Mesenchymal stem cell (in vitro differentiated cells and primary cell): ENCODE measurements at regions not wholly inside any gene's neighbourhood (a gene's known extent, or its start where the extent isn't known, plus 50 kb on each side); places are given as distances from the start of the nearest gene placed in this dataset.

Experiments used
- DNase-seq: peaks from one replicate; pipeline ENCODE4 v3.0.0-alpha.2; 2013
- H2AFZ ChIP-seq: one replicate; pipeline ENCODE4 v1.6.1; 2013; ENCODE audit warnings: low read depth, mild to moderate bottlenecking, control low read depth, inconsistent platforms, low read length, moderate library complexity
- H2AK5ac ChIP-seq: 2 replicates; pipeline ENCODE4 v1.6.1; 2013; ENCODE audit warnings: low read length, moderate library complexity, mild to moderate bottlenecking, inconsistent platforms; ENCODE audit not compliant: severe bottlenecking
- H2BK120ac ChIP-seq: one replicate; pipeline ENCODE4 v1.6.1; 2013; ENCODE audit warnings: low read depth, mild to moderate bottlenecking, inconsistent platforms, low read length, moderate library complexity
- H2BK12ac ChIP-seq, 2 experiments: one replicate each; pipeline ENCODE4 v1.6.1; 2013; ENCODE audit warnings: inconsistent platforms in 2 of 2, low read length in 2 of 2, mild to moderate bottlenecking in 2 of 2, moderate library complexity in 2 of 2, control low read depth in 1 of 2
- H2BK15ac ChIP-seq: one replicate; pipeline ENCODE4 v1.6.1; 2013; ENCODE audit warnings: mild to moderate bottlenecking, low read depth, inconsistent platforms; ENCODE audit not compliant: poor library complexity, severe bottlenecking
- H2BK5ac ChIP-seq: 2 replicates; pipeline ENCODE4 v1.6.1; 2013; ENCODE audit warnings: low read depth, mild to moderate bottlenecking, low read length, control low read depth, inconsistent platforms; ENCODE audit not compliant: poor library complexity, severe bottlenecking
- H3K14ac ChIP-seq, 2 experiments: one replicate each; pipeline ENCODE4 v1.6.1; 2013; ENCODE audit warnings: inconsistent platforms in 2 of 2, low read length in 2 of 2, control low read depth in 1 of 2, mild to moderate bottlenecking in 1 of 2, moderate library complexity in 1 of 2
- H3K18ac ChIP-seq, 2 experiments: one replicate each; pipeline ENCODE4 v1.6.1; 2013; ENCODE audit warnings: inconsistent platforms in 2 of 2, low read length in 2 of 2, control low read depth in 1 of 2, low read depth in 1 of 2, mild to moderate bottlenecking in 1 of 2
- H3K23ac ChIP-seq, 2 experiments: one replicate each; pipeline ENCODE4 v1.6.1; 2013; ENCODE audit warnings: inconsistent platforms in 2 of 2, low read length in 2 of 2, mild to moderate bottlenecking in 2 of 2, moderate library complexity in 2 of 2, control low read depth in 1 of 2
- H3K27ac ChIP-seq: 2 replicates; pipeline ENCODE4 v1.5.1; 2013; ENCODE audit warnings: mild to moderate bottlenecking, moderate library complexity, low read length, control low read depth, inconsistent platforms; ENCODE audit not compliant: poor library complexity, severe bottlenecking
- H3K27me3 ChIP-seq, 2 experiments: 2 replicates each; pipeline versions ENCODE4 v1.6.1 to v1.7.0; 2013; ENCODE audit warnings: low read length in 2 of 2, mild to moderate bottlenecking in 2 of 2, moderate library complexity in 2 of 2, control low read depth in 1 of 2, inconsistent platforms in 1 of 2; ENCODE audit not compliant: control insufficient read depth in 1 of 2, insufficient read depth in 1 of 2
- H3K36me3 ChIP-seq, 2 experiments: 2 replicates each; pipeline versions ENCODE4 v1.6.1 to v1.7.0; 2013; ENCODE audit warnings: low read length in 2 of 2, control low read depth in 1 of 2, inconsistent platforms in 1 of 2, low read depth in 1 of 2, mild to moderate bottlenecking in 1 of 2; ENCODE audit not compliant: insufficient read depth in 2 of 2, control insufficient read depth in 1 of 2
- H3K4ac ChIP-seq, 2 experiments: one replicate each; pipeline ENCODE4 v1.6.1; 2013; ENCODE audit warnings: inconsistent platforms in 2 of 2, low read length in 2 of 2, mild to moderate bottlenecking in 2 of 2, moderate library complexity in 2 of 2, control low read depth in 1 of 2, low read depth in 1 of 2
- H3K4me1 ChIP-seq: 2 replicates; pipeline ENCODE4 v1.6.1; 2013; ENCODE audit warnings: low read depth, low read length, control low read depth; ENCODE audit not compliant: control insufficient read depth, insufficient read depth
- H3K4me2 ChIP-seq: 2 replicates; pipeline ENCODE4 v1.6.1; 2013; ENCODE audit warnings: low read length, mild to moderate bottlenecking, inconsistent platforms; ENCODE audit not compliant: poor library complexity, severe bottlenecking
- H3K4me3 ChIP-seq, 2 experiments: 2 replicates each; pipeline versions ENCODE4 v1.5.1 to v1.7.0; 2013; ENCODE audit warnings: low read length in 2 of 2, mild to moderate bottlenecking in 2 of 2, control low read depth in 1 of 2, low read depth in 1 of 2; ENCODE audit not compliant: insufficient read depth in 1 of 2
- H3K79me1 ChIP-seq: replicated peaks from 2 replicates; pipeline ENCODE4 v1.6.1; 2013; ENCODE audit warnings: mild to moderate bottlenecking, control low read depth, low read length, inconsistent platforms; ENCODE audit not compliant: poor library complexity, severe bottlenecking
- H3K9ac ChIP-seq: 2 replicates; pipeline ENCODE4 v1.7.0; 2013; ENCODE audit warnings: mild to moderate bottlenecking, low read length, moderate library complexity
- H3K9me3 ChIP-seq: 2 replicates; pipeline ENCODE4 v1.7.0; 2013; ENCODE audit warnings: mild to moderate bottlenecking, low read length; ENCODE audit not compliant: control insufficient read depth
- H4K8ac ChIP-seq: one replicate; pipeline ENCODE4 v1.6.1; 2013; ENCODE audit warnings: inconsistent platforms, mild to moderate bottlenecking, low read length, moderate library complexity
- H4K91ac ChIP-seq: one replicate; pipeline ENCODE4 v1.6.1; 2013; ENCODE audit warnings: mild to moderate bottlenecking, low read length, inconsistent platforms
- WGBS: methylation state at CpG from one replicate; pipeline ENCODE4 v1.1.7; 2013; ENCODE audit warnings: mixed read lengths; 5-methylcytosine and 5-hydroxymethylcytosine counted together

- H4K8ac ChIP-seq = no peak overlapping the region
- H2BK120ac ChIP-seq = no peak overlapping the region
- no peak for DNase-seq
- no peaks in the 10 kb centered on the region for H3K79me1 ChIP-seq
- H2BK5ac ChIP-seq = no peak overlapping the region
- no peak overlapping the region for H3K14ac ChIP-seq
- no peaks in the 10 kb centered on the region for H3K36me3 ChIP-seq
- H2AFZ ChIP-seq = no peak overlapping the region
- H3K18ac ChIP-seq = no peak overlapping the region
- no peak overlapping the region for H2AK5ac ChIP-seq
- H3K27me3 ChIP-seq = peaks cover 0 to 7% of the 10 kb centered on the region in 2 experiments
- H4K91ac ChIP-seq = no peak overlapping the region
- no peak overlapping the region for H2BK15ac ChIP-seq
- no peak overlapping the region for H3K9ac ChIP-seq
- H3K4me3 ChIP-seq = no peak overlapping the region
- H3K4me2 ChIP-seq = no peak overlapping the region
- H3K4me1 ChIP-seq = no peaks in the 10 kb centered on the region
- H3K27ac ChIP-seq = no peak overlapping the region
- no peak overlapping the region for H2BK12ac ChIP-seq
- H3K23ac ChIP-seq = no peak overlapping the region
- H3K4ac ChIP-seq = no peak overlapping the region
- no peaks in the 10 kb centered on the region for H3K9me3 ChIP-seq
Observed at GRCh38 chr9:20078246-20078645, 289.4 kb upstream of the SLC24A2 start.

GRCh38 chr9:20074291-20074690 lies 285.5 kb upstream of the SLC24A2 start:
- Histone ChIP-seq H4K8ac (no peak overlapping the region), H3K27me3 (peaks cover 0 to 5% of the 10 kb centered on the region in 2 experiments), H3K18ac (no peak overlapping the region), H3K14ac (no peak overlapping the region), H3K4me1 (no peaks in the 10 kb centered on the region), H3K23ac (no peak overlapping the region), H3K9me3 (peaks cover 7% of the 10 kb centered on the region), H2BK15ac (no peak overlapping the region), H2AFZ (no peak overlapping the region), H3K9ac (no peak overlapping the region), H2BK12ac (no peak overlapping the region), H2BK120ac (no peak overlapping the region), H3K79me1 (no peaks in the 10 kb centered on the region), H3K27ac (no peak overlapping the region), H3K4ac (no peak overlapping the region), H3K4me3 (no peak overlapping the region), H3K4me2 (no peak overlapping the region), H2AK5ac (no peak overlapping the region), H2BK5ac (no peak overlapping the region), H4K91ac (no peak overlapping the region), H3K36me3 (no peaks in the 10 kb centered on the region)
- DNase-seq = no peak
- WGBS = 75% methylated on average over 1 of the region's 1 CpG

GRCh38 chr9:20070336-20070735 lies 281.5 kb upstream of the SLC24A2 start:
- no peak overlapping the region for H2AK5ac ChIP-seq
- H3K27me3 ChIP-seq = peaks cover 0 to 14% of the 10 kb centered on the region in 2 experiments
- H3K18ac ChIP-seq = no peak overlapping the region
- WGBS = 91% methylated on average over 3 of the region's 3 CpGs
- no peak overlapping the region for H2AFZ ChIP-seq
- H2BK5ac ChIP-seq = no peak overlapping the region
- H3K9me3 ChIP-seq = peaks cover 7% of the 10 kb centered on the region
- DNase-seq = no peak
- H2BK120ac ChIP-seq = no peak overlapping the region
- H3K79me1 ChIP-seq = no peaks in the 10 kb centered on the region
- no peak overlapping the region for H4K8ac ChIP-seq
- no peak overlapping the region for H3K23ac ChIP-seq
- no peak overlapping the region for H2BK12ac ChIP-seq
- no peak overlapping the region for H3K4ac ChIP-seq
- no peak overlapping the region for H4K91ac ChIP-seq
- no peak overlapping the region for H3K27ac ChIP-seq
- no peaks in the 10 kb centered on the region for H3K36me3 ChIP-seq
- no peak overlapping the region for H3K4me2 ChIP-seq
- H3K4me1 ChIP-seq = no peaks in the 10 kb centered on the region
- H3K9ac ChIP-seq = no peak overlapping the region
- no peak overlapping the region for H2BK15ac ChIP-seq
- H3K4me3 ChIP-seq = no peak overlapping the region
- H3K14ac ChIP-seq = no peak overlapping the region

- no peak overlapping the region for H3K4me3 ChIP-seq
- no peak overlapping the region for H3K14ac ChIP-seq
- H2AK5ac ChIP-seq = no peak overlapping the region
- H2BK120ac ChIP-seq = no peak overlapping the region
- no peak for DNase-seq
- H3K4me2 ChIP-seq = no peak overlapping the region
- H3K18ac ChIP-seq = no peak overlapping the region
- H3K27me3 ChIP-seq = peaks cover 0 to 28% of the 10 kb centered on the region in 2 experiments
- no peak overlapping the region for H3K9ac ChIP-seq
- H2AFZ ChIP-seq = no peak overlapping the region
- 95% methylated on average over 4 of the region's 4 CpGs for WGBS
- H4K8ac ChIP-seq = no peak overlapping the region
- no peak overlapping the region for H2BK12ac ChIP-seq
- H3K27ac ChIP-seq = no peak overlapping the region
- H3K9me3 ChIP-seq = peaks cover 3% of the 10 kb centered on the region
- H2BK15ac ChIP-seq = no peak overlapping the region
- H3K23ac ChIP-seq = no peak overlapping the region
- no peak overlapping the region for H4K91ac ChIP-seq
- H3K36me3 ChIP-seq = no peaks in the 10 kb centered on the region
- no peaks in the 10 kb centered on the region for H3K4me1 ChIP-seq
- no peak overlapping the region for H3K4ac ChIP-seq
- no peaks in the 10 kb centered on the region for H3K79me1 ChIP-seq
- no peak overlapping the region for H2BK5ac ChIP-seq
Observed at GRCh38 chr9:20065796-20066700, 277.2 kb upstream of the SLC24A2 start.
